Frontal cortex (tissue), 3 donors: ENCODE measurements at regions not wholly inside any gene's neighbourhood (a gene's known extent, or its start where the extent isn't known, plus 50 kb on each side); places are given as distances from the start of the nearest gene placed in this dataset.

ENCODE experiments used
- DNase-seq, 2 donors: peaks; one replicate each; pipeline ENCODE4 v3.0.0; 2012; ENCODE audit warnings: low spot score in 2 of 2
- FAIRE-seq: peaks from 2 replicates; lab custom pipeline; 2012; peaks lifted over from hg19 to GRCh38; lab: Jason Lieb, UNC
- donor health status: control.
- donor health status: control.
- donor health status: control.

DNA sequence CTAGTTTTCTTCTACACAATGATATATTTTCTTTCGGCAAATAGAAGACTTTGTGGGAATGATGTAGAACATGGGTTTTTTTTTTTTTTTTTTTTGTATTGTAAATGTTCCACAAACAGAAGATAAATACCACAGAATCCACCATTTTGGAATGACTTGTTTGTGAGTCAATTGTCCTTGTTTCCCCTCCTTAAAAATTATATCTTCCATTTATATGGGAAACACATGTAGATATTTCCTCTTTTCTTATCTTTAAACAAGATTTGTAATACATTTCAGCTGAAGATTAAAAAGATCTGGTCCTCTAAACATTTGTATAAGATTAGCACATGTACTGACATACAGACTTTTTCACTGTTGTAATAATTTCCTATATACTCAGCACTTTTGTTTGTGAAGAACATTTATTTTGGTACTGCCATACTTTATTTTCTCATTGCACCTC is 304.6 kb downstream of the SPRY1 start:
- FAIRE-seq (no peak), DNase-seq (no peak)

DNA sequence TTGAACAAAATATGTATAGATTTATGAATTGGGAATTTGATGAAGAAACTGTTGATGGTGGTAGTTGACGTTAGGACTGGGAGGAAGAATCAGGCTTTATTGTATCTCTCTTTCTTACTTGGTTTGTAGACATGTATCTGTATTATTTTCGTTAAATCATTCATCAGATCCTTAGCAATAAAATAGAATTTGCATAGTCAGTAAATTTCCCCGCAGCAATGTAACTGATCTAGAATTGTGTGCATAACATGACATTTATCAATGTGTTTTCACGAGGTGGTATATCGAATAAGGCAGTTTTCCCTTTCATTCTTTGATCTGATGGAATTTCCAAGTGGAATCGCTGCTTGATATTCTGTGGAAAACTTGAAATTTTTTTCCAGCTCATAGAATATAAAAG is 308.8 kb downstream of the SPRY1 start:
- DNase-seq (no peak), FAIRE-seq (no peak)

DNA sequence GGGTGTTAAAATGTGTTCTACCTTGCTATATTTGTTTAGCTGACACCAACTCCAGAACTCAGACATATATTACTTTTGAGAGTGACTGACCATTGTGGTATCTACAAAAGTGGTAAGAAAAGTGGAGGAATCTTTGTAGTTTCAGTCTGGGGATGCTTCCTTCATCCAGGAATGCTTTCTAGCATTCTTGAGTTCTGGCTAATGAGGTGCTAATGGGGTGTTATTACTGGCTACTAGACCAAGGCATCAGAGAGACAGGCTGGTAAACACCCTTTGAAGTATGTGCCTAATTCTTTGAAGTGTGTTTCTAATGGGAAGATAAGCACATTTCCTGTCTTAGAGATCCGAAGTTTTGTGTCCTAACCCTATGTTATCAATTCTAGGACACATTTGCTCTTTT is 310.4 kb downstream of the SPRY1 start:
- no peak for DNase-seq
- no peak for FAIRE-seq

DNA sequence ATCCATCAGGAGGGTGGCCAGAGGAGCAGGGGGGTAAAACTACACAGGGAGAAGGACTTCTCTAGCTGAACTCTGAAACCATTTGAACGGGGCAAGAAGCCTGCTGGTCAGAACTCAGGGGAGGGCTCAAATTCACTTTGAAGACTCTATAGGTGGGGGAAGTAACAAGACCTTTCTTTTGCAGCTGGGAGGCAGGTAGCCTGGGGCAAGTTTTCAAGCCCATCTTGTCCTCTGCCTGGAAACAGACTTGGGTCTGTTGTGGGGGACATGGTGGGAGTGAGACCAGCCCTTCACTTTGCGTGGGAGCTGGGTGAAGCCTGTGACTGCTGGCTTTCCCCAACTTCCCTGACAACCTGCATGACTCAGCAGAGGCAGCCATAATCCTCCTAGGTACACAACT is 312.3 kb downstream of the SPRY1 start:
- FAIRE-seq = no peak
- DNase-seq = no peak

DNA sequence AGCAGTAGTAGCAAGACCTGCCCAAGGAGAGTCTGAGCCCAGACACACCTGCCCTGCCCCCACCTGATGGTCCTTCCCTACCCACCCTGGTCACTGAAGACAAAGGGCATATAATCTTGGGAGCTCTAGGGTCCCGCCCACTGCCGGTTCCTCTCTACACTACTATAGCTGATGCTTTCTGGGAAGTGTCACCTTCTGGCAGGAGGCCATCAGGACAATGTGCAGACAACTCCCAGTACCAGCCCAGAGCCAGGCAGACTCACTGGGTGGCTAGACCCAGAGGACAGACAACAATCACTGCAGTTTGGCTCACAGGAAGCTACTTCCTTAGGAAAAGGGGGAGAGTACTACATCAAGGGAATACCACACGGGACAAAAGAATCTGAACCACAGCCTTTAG is 312.7 kb downstream of the SPRY1 start:
- DNase-seq (no peak), FAIRE-seq (no peak)

DNA sequence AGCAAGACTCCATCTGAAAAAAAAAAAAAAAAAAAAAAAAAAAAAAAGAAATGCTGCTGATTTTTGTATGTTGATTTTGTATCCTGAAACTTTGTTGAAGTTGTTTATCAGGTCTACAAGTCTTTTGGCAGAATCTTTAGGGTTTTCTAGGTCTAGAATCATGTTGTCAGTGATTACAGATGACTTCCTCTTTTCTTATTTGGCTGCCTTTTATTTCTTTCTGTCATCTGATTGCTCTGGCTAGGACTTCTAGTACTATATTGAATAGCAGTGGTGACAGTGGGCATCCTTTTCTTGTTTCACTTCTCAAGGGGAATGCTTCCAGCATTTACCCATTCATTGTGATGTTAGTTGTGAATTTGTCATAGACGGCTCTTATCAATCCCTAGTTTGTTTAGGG is 334.4 kb downstream of the SPRY1 start:
- DNase-seq = no peak
- no peak for FAIRE-seq

DNA sequence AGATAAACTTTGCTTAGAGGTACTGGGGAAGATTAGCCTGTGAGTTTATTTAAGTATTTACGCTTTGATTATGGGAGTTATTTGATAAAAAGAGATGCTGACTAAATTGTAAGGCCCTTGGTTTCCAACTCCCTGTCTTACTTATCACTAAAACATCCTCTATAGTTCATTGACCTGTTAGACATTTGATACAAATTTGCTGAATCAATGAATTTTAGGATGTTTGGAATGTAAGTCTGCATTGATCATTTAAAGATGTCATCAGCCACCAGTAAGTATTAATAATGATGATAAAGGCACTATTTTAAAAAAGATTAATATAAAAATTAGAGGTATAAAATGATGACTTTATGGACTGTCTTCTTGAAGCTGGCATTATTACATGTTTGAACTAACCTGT is 340.6 kb downstream of the SPRY1 start:
- no peak for DNase-seq
- no peak for FAIRE-seq

DNA sequence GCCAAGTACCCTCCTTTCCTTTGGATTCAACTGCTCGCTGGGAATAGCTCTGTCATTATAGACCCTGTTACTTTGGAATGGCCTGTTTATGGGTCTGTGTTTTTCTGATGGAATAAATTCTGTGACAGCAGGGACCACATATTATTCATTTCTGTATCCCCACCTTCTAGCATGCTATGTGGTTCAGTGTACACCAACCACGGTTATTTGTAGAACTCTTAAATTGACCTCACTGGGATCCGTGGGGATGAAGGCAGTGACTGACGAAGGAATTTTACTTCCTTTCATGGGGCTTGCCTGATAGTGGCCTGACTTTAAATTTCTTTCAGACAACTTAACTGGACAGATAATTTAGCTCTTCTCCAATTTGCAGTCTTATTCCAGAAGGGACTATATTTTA is 343.2 kb downstream of the SPRY1 start:
- no peak for FAIRE-seq

DNA sequence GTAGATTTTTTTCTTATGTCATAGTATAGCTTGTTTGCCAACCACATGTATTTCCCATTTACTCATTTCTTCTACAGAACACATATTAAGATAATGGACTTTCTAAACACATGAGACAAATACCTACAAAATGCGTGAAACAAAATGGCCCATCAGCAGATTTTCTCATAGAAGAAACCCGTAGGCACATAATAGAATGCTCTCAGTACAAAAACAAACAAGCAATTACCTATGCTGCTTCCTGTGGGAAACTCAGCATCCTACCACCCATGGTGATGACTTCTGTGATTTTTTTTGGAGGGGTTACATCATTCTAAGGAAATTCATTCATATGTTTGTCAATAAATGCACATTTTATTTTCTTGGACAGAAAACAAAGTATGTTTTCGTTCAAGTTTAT is 343.6 kb downstream of the SPRY1 start:
- FAIRE-seq = no peak
- no peak for DNase-seq

More for the DNA sequence above, 343.2 kb downstream of the SPRY1 start:
- DNase-seq = no peak

DNA sequence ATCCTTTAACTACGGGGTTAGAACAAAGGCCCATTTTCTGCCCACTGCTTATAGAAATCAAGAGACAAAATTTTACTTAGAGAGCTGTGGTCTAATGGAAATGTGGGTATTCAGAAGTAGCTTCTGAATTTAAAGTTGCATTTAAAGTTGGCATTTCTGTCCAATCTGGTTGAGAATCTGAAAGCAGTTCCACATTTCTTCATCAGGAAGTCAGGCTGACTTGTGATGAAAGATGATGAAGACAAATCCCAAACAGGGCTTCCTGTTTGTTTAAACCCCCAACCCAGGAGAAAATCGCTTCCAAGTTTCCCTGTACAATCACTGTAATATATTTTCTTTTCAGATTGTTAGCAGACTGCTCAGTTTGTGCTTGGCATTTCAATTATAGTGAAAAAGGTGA is 345.3 kb downstream of the SPRY1 start:
- FAIRE-seq (no peak), DNase-seq (no peak)

DNA sequence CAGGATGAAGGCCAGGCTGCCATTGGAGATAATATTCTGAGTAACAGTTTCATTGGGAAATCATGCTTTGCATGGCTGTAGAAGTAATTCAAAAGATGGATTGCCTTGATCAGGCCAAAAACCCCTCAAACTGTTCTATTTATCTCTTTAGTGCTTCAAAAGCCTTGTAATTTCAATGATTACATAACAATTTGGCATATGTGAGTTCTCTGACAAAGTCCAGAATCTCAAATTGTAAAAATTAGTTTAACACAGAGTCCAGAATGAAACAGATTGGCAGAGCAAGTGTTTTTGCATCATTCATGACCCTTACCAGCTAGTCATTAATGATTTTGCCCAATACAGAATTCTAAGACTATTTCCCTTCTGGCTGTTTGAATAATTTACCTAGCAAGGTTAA is 347.3 kb downstream of the SPRY1 start:
- no peak for DNase-seq
- FAIRE-seq = no peak

DNA sequence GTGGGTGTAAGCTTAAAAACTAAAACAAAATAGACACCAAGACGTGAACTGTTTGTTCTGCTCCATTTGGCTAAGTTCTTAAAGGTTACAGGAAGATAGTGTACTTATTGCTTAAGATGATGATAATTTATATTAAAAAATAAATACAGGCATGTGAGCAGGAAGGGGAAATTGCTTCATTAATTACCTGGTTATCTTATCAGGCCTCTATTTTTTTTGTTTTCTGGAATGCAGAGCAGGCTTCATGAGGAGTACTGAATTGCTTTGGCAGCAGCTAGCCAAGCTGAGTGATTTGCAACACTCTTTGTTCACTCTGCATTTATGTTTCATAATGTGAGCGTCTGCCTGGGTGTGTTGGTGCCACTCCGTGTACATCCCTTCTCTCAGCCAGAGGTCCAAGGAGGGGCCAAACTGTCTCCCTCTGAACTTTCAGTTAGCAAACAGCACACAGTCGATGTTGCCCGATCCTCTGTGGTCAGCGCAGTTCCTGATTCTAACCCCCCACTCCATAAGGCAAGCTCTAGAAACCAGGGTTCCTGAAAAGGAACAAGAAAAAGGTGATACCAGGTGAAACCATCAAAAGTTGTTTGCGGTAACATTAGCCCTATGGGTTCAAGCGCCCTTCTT is 348.2 kb downstream of the SPRY1 start:
- DNase-seq = no peak
- no peak for FAIRE-seq

DNA sequence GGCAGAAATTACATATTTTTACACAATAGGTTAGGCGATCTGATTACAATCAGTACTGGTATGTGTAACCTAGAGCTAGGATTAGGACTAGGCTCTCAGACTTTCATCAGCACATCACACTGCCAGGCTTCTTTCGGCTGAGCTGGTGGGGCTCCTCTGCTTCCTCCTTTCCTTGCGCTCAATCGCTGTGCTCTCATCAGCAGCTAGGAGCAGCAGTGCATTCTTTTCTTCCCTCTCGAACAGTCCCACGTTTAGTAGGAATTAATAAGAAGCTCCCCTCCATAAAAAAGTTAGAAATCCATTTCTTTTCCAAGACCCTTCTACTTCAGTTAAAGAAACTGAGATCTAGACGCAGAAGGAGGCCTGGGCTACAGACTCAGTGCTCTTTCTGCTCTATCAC is 350.4 kb downstream of the SPRY1 start:
- DNase-seq = no peak
- no peak for FAIRE-seq

DNA sequence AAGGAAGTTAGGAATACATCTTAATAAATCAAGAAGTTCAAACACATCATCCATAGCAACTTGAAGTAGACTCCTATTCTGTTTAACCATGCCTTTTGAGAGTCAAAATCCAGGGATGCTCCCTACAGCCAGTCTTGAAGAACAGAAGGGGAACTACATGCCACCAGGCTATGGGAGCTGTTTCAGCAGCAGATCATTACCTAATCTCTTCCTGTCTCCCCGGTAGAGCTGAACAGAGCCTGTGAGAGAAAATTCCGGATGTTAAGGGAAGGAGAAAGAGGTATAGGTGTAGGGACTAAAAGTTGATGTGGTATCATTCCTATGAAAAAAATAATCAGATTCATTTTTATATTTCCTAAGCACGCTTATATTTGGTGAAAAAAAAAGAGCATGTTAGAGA is 352.2 kb downstream of the SPRY1 start:
- no peak for DNase-seq
- FAIRE-seq = no peak

DNA sequence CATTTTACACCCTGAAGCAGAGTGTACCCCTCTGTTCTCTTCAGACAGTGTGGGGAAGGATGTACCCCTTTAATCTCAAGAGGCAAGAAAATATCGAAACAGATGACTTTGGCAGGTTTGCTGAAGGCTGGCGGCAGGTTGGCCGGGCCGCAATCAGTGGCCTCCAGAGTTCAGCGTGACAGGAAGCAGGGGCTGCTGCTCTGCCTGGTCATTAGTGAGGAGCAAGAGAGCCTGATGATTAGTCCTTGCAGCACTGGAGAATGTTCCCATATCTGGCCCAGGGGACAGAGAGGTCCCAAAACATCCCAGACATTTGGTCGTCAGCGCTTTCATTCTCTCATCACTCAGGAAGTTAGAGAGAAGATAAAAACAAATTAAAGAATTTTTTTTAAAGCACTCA is 352.8 kb downstream of the SPRY1 start:
- FAIRE-seq = no peak

DNA sequence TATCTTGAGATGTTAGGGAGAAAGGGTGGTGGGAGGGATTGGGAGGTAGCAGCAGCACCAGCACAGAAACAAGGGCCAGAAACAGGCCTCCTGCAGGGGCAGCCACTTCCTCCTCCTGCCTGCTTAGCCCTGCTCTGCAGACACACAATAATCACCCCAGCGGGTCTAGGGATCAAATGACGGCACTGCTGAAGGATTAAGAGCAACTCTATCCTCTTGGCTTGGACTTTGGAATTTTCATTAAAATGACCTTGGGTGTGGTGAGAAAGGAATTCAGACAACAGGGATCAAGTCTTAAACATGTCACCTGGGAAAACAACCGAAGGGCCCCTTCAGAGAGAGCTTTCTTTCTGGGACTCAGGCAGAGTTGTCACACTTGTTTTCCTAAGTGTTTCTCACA is 353.4 kb downstream of the SPRY1 start:
- no peak for FAIRE-seq
- DNase-seq = no peak

More for the DNA sequence above, 352.8 kb downstream of the SPRY1 start:
- no peak for DNase-seq

DNA sequence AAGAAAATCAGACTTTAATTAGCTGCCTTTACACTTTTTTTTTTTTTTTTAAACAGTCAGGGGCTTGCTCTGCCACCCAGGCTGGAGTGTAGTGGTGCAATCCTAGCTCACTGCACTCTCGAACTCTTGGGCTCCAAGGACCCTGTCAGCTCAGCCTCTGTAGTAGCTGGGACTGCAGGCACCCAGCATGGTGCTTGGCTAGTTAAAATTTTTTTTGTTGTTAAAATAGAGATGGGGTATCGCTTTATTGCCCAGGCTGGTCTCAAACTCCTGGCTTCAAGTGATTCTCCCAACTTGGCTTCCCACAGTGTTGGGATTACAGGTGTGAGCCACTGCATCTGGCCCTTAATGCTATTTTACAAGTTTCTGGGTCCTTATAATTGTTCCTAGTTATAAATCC is 359.1 kb downstream of the SPRY1 start:
- FAIRE-seq (no peak), DNase-seq (no peak)

DNA sequence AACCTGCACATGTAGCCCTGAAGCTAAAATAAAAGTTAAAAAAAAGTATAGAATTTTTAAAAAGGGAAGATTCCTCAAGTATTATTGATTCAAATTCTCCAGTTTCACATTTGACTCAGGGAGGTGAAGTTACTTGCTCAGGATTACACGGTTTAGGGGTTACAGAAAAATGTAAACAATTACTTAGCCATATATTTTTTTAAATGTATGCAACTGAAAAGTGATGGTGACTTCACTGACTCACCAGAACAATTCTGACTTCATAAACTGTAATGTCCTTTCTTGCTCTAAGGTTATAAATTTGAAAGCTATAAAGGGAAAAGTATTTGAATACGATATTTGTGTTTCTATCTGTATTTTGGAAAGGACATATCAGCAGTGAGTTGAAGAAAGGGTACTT is 371.2 kb downstream of the SPRY1 start:
- no peak for FAIRE-seq
- DNase-seq = no peak

DNA sequence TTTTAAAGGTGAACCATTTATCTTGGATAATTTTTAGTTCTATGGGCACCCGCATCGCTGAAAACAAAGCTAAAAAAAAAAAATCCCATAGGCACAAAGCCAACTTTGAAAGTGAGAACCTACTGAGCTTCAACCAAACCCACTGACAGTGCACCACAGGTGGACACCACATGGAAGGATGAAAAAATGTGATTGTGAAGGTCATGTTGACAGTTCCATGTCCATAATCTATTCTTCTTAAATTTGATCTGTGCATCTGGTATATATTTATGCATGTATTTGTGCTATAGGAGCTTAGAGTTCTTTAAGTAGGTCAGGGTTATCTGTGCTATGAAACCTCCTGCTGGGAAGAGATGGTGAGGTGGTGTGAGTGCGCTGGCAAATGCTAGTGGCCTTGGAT is 374.3 kb downstream of the SPRY1 start:
- no peak for FAIRE-seq
- DNase-seq = no peak

DNA sequence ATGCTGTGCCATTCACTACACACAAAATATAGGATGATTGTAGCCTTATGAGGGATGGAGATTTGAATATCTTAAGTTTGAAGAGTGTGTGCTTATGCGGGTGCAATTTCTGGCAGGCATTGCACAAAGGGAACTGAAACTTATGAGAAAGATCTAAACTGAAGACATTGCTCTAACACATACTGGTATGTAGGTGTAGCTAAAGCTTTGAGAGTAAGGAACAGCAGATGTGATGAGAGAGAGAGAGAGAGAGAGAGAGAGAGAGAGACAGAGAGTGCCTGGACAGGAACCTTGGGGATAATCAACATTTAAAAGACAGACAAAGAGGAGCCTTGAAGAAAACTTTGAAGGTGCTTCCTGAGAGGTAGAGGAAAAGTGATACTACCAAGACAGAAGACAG is 379.7 kb downstream of the SPRY1 start:
- DNase-seq = no peak
- FAIRE-seq = no peak

DNA sequence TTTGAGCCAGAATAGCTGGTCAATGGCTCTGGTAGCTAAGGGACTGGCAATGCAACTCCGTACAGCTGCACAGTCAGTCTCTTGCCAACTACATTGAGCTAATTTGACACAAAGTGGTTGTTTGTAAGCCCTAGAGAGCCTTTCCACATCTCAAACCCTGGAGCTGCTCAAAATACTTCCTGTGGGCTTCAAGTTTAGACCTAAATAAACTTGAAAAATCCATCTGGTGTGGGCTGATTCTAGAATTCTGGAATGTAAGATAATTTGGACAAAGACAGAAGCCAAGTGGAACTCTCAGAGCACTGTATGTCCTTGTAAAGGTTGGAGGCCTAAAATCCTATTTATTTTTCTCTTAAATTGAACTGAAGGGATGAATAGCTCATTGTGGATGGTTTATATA is 380.8 kb downstream of the SPRY1 start:
- DNase-seq (no peak), FAIRE-seq (no peak)

DNA sequence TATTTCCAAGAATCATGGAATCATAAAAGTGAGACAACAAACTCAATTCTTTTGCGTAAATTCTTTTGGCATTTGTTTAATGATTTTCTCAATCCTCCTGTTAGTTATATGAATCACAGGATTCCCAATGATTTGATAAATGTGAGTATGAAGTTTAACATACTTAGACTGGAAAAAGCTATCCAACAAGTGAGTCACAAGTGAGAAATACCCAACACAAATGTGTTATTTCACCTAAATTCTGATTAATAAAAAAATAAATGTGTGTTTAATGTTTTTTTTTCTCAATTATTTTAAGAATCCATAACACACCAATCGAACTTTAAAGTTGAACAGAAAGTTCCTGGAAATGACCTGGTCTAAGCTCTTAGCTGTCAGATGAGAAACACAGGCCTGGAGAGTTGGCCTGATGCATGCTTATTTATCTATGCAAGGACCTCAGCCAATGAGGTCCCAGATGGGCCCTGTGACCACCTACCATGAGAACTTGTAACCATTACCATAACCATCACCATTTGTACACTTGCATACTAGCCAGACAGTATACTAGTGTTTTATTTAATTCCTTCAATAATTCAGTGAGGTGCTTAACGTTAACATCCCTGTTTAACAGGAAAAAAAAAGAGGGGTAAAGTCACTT is 386.7 kb downstream of the SPRY1 start:
- DNase-seq = no peak
- no peak for FAIRE-seq
